HFFc6 (cell line): ENCODE measurements at regions not wholly inside any gene's neighbourhood (a gene's known extent, or its start where the extent isn't known, plus 50 kb on each side); places are given as distances from the start of the nearest gene placed in this dataset.

Source experiments
- DNase-seq: peaks from one replicate; pipeline ENCODE4 v3.0.0-alpha.2; 2018
- H3K27ac Mint-ChIP-seq: 2 replicates; pipeline ENCODE4 v1.8.0; 2020; ENCODE audit warnings: mild to moderate bottlenecking, mixed read lengths
- H3K27me3 Mint-ChIP-seq: 2 replicates; pipeline ENCODE4 v1.8.0; 2021; ENCODE audit warnings: mild to moderate bottlenecking, moderate library complexity, mixed read lengths; ENCODE audit not compliant: insufficient read depth
- H3K36me3 Mint-ChIP-seq: 2 replicates; pipeline ENCODE4 v1.8.0; 2021; ENCODE audit warnings: low read depth, mixed read lengths
- H3K4me1 Mint-ChIP-seq: 2 replicates; pipeline ENCODE4 v1.8.0; 2020; ENCODE audit warnings: low read depth, mixed read lengths
- H3K4me3 Mint-ChIP-seq: 2 replicates; pipeline ENCODE4 v1.8.0; 2020; ENCODE audit warnings: mild to moderate bottlenecking, moderate library complexity, mixed read lengths
- H3K9me3 Mint-ChIP-seq: 2 replicates; pipeline ENCODE4 v1.8.0; 2020; ENCODE audit warnings: mild to moderate bottlenecking, mixed read lengths
- TF ChIP-seq, protein P1 (sequence below): fragments of 200-600 bp; sonication (generic); IDR thresholded peaks from 2 replicates; pipeline ENCODE4 v1.5.0; 2021; ENCODE audit warnings: antibody characterized with exemption, mild to moderate bottlenecking

DNA sequence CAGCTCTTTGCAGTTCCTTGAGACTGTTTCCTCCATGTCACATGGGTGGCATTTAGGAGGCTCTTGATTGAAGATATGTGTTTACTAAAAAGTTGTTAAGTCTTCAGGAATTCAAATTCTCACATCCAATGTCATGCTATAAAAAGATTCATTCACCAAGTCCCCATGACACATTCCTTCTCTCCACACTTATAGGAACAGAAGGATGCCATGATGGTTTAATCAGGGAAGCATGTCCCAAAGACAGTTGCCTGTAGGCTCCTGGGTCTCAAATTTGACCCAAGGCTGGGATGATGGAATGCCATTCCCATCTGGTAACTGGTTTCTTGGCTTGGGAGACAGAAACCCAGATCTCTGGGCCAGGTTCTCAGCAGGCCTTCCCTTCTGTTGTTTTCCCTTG lies 140.6 kb upstream of the SOX9 start:
- no peak overlapping the region for H3K27ac Mint-ChIP-seq
- H3K4me3 Mint-ChIP-seq: no peak overlapping the region
- no peaks in the 10 kb centered on the region for H3K9me3 Mint-ChIP-seq
- H3K27me3 Mint-ChIP-seq: peaks cover 4% of the 10 kb centered on the region; the same call in 1 of the 2 replicates
- TF ChIP-seq, protein P1, sequence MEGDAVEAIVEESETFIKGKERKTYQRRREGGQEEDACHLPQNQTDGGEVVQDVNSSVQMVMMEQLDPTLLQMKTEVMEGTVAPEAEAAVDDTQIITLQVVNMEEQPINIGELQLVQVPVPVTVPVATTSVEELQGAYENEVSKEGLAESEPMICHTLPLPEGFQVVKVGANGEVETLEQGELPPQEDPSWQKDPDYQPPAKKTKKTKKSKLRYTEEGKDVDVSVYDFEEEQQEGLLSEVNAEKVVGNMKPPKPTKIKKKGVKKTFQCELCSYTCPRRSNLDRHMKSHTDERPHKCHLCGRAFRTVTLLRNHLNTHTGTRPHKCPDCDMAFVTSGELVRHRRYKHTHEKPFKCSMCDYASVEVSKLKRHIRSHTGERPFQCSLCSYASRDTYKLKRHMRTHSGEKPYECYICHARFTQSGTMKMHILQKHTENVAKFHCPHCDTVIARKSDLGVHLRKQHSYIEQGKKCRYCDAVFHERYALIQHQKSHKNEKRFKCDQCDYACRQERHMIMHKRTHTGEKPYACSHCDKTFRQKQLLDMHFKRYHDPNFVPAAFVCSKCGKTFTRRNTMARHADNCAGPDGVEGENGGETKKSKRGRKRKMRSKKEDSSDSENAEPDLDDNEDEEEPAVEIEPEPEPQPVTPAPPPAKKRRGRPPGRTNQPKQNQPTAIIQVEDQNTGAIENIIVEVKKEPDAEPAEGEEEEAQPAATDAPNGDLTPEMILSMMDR: no peak
- peaks cover 15% of the 10 kb centered on the region for H3K4me1 Mint-ChIP-seq
- no peaks in the 10 kb centered on the region for H3K36me3 Mint-ChIP-seq
- no peak for DNase-seq

DNA sequence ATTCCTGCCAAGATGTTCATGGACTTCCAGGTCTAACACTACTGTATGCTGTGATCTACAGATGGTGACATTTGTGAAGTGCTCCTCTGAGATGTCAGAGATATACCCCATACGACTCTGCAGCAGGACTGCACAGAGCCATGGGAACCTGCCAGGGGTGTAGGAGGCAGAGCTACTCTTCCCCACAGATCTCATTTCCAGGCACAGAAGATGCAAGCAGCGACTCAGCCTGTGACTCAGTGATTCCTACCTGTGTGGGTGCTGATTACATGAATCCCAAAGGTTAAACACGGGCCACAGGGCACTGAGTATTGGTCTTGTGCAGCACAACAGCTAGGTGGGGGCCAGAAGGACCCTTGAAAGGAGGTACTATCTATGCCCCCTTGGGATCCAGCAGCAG lies 137.0 kb upstream of the SOX9 start:
- TF ChIP-seq, protein P1: no peak
- Mint-ChIP-seq H3K9me3 (no peaks in the 10 kb centered on the region), H3K4me1 (no peaks in the 10 kb centered on the region; the same call in 1 of the 2 replicates), H3K4me3 (no peak overlapping the region), H3K27ac (no peak overlapping the region), H3K36me3 (no peaks in the 10 kb centered on the region), H3K27me3 (peaks cover 4% of the 10 kb centered on the region; the same call in 1 of the 2 replicates)
- no peak for DNase-seq

DNA sequence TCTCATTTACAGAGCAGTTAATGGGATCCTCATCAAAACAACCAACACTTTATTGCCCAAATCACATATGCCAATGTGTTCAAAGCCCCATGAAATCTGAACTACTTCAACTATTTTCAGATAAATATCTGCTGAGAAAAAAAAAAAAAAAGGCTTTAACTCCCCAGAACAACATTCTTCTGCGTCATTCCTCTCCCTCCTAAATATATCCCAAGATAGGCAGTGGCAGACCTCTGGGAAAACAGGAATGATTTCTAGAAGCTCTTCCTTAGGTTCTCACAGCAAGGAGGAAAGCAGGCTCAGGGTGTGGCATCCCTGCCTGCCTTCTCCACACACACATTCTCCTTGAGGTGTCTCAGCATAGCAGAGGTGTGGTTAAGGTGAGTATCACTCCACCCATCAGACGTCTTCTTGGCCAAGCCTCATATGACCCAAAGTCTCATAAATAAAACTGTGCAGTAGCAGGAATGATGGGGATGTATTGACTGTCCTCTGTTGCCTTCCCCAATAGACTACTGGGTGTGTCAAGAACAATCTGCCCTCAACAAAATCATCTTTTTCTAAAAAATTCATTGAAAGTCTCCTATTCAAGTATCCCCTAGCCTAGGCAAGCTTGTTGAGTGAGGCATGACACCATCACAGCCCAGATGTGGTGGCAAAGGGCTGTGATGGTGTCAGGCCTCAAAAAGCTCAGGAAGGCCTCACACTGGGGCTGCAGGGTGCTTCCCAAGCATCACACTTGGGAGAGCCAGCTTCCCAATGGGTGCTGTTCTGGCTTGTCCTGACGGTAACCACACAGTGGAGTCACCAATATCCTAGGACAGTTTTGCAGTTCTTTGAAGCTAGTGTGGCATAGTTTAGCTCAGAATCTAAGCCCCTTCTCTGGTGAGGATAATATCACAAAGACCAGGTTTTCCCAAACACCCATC lies 135.4 kb upstream of the SOX9 start:
- no peaks in the 10 kb centered on the region; the same call in 1 of the 2 replicates for H3K4me1 Mint-ChIP-seq
- TF ChIP-seq, protein P1: no peak
- no peak for DNase-seq
- H3K27ac Mint-ChIP-seq: no peak overlapping the region
- no peaks in the 10 kb centered on the region for H3K9me3 Mint-ChIP-seq
- H3K27me3 Mint-ChIP-seq: peaks cover 6% of the 10 kb centered on the region
- H3K36me3 Mint-ChIP-seq: no peaks in the 10 kb centered on the region
- H3K4me3 Mint-ChIP-seq: no peak overlapping the region

DNA sequence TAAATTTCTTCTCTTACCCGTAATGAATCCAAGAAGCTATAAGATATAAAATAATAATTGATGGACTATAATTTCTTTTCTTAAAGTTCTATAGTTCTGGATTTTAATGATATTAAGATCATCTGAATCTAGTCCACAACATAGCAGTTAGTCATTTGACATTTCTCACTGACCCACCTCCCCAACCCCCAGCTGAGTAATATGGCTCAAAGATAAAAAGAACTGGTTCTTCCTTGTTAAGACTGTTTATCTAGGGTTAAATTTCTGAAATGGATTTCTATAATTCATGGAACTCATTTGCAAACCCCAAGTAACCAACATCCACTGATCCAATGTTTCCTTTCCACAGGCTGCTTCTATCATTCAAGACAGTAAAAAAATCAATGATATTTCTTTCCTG lies 133.9 kb upstream of the SOX9 start:
- Mint-ChIP-seq H3K4me3 (no peak overlapping the region), H3K27me3 (peaks cover 6% of the 10 kb centered on the region), H3K36me3 (no peaks in the 10 kb centered on the region), H3K27ac (no peak overlapping the region), H3K9me3 (no peaks in the 10 kb centered on the region), H3K4me1 (no peaks in the 10 kb centered on the region; the same call in 1 of the 2 replicates)
- TF ChIP-seq, protein P1: no peak
- no peak for DNase-seq

DNA sequence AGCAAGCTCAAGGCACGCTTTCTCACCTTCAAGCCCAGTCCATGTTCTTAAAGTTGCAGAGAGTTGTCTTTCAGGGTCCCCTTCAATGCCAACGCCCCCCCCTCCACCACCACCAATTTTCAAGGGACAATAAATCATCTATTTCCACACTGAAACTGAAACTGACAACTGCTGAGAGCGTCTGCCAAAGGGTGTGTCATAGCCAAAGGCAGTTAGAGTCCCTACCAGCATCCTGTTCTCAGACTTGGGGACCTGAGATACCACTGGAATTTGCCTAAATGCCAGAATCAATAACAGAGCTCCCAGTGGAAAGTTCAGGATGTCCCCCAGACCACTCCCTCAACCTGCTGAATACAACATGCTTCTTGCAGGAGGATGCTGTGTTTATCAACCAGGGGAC lies 133.2 kb upstream of the SOX9 start:
- Mint-ChIP-seq H3K27ac (no peak overlapping the region), H3K4me3 (no peak overlapping the region), H3K36me3 (no peaks in the 10 kb centered on the region), H3K9me3 (no peaks in the 10 kb centered on the region), H3K27me3 (peaks cover 6% of the 10 kb centered on the region), H3K4me1 (no peaks in the 10 kb centered on the region; the same call in 1 of the 2 replicates)
- no peak for DNase-seq
- TF ChIP-seq, protein P1: no peak
